ENCODE measurements at regions not wholly inside any gene's neighbourhood (a gene's known extent, or its start where the extent isn't known, plus 50 kb on each side); places are given as distances from the start of the nearest gene placed in this dataset.
"Not testable (repeated sequence)": the region's sequence is repeated elsewhere in the genome, so short reads cannot be mapped to it uniquely, and the experiment has no call there.

DNA sequence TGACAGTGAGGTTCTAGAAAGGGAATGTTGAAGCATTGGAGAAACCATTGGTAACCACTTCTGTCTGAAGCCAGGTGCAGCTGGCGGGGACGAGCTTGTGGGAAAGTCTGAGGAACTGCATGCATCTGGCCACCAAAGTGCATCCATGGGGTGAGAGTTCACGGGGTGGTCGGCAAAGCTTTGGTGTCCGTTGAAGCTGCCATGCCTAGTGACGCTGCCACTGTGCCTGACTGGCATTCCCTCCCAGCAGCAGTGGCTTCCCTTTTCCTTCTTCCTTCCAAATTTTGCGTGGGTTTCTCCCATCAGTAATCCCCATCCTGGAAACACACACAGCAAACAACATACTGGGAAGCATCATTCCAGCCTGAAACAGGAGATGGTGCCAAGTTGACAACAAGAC is 145.7 kb upstream of the ALDH1B1 start:
- in situ Hi-C loops (cut with MboI; ENCODE audit: low pct_unique_long_range_greater_than_20kb, low sequenced_read_pairs): no loop called here

DNA sequence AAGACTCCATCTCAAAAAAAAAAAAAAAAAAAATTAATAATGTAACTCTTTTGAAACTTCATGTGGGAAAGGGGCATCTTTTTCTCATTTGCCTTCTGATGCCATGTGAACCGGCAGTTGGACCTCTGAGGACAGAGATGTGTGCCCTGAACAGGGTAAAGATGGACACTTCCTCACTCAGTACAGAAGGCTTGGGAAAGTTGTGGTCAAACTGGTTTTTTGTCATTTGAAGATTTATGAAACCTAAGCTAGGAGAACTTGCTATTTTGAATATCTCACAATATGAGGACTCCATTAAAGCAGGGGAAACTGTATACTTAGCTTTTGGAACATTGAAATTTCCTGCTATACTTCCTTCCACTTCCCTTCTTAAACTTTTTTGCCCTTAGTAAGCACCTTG is 147.5 kb upstream of the ALDH1B1 start:
- in situ Hi-C loops (cut with MboI; ENCODE audit: low pct_unique_long_range_greater_than_20kb, low sequenced_read_pairs): no loop called here
- no peak for DNase-seq

More for the DNA sequence above, 145.7 kb upstream of the ALDH1B1 start:
- DNase-seq: no peak

GRCh38 chr9:38243993-38244392 is 148.5 kb upstream of the ALDH1B1 start:
- in situ Hi-C loops (cut with MboI; ENCODE audit: low pct_unique_long_range_greater_than_20kb, low sequenced_read_pairs): no loop called here

DNA sequence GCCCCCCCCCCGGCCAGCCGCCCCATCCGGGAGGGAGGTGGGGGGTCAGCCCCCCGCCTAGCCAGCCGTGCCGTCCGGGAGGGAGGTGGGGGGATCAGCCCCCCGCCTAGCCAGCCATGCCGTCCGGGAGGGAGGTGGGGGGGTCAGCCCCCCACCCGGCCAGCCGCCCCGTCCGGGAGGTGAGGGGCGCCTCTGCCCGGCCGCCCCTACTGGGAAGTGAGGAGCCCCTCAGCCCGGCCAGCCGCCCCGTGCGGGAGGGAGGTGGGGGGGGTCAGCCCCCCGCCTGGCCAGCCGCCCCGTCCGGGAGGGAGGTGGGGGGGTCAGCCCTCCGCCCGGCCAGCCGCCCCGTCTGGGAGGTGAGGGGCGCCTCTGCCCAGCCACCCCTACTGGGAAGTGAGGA is 150.4 kb upstream of the ALDH1B1 start:
- in situ Hi-C loops (cut with MboI; ENCODE audit: low pct_unique_long_range_greater_than_20kb, low sequenced_read_pairs); DNase-seq: not testable (repeated sequence)

More at GRCh38 chr9:38243993-38244392, 148.5 kb upstream of the ALDH1B1 start:
- no peak for DNase-seq

DNA sequence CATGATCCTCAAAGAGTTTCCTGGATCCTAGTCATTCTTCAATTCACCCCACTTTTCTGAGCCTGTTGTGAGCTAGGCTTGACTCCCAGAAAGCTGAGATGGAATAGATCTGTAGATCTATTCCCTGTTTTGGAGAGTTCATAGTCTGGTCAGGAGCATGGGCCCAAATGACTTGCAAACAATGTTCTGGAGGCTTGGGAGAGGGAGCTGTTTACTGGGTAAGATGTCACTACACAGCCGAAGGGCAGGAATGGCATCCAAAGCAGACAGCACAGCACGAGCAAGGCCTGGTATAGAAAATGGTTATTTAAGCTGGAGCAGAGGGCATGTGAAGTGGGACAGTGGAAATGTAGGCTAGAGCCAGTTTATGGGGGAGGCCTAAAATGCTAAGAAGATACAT is 152.5 kb upstream of the ALDH1B1 start:
- no peak for DNase-seq
- in situ Hi-C loops (cut with MboI; ENCODE audit: low pct_unique_long_range_greater_than_20kb, low sequenced_read_pairs): no loop called here

GRCh38 chr9:38235244-38235643 is 157.3 kb upstream of the ALDH1B1 start:
- in situ Hi-C loops (cut with MboI; ENCODE audit: low pct_unique_long_range_greater_than_20kb, low sequenced_read_pairs): no loop called here
- DNase-seq: no peak

- in situ Hi-C loops (cut with MboI; ENCODE audit: low pct_unique_long_range_greater_than_20kb, low sequenced_read_pairs): no loop called here
- no peak for DNase-seq
Observed at GRCh38 chr9:38234479-38235170, 157.9 kb upstream of the ALDH1B1 start.

- no peak for DNase-seq
- in situ Hi-C loops (cut with MboI; ENCODE audit: low pct_unique_long_range_greater_than_20kb, low sequenced_read_pairs): no loop called here
Observed at GRCh38 chr9:38233796-38234355, 158.6 kb upstream of the ALDH1B1 start.

- DNase-seq: no peak
- in situ Hi-C loops (cut with MboI; ENCODE audit: low pct_unique_long_range_greater_than_20kb, low sequenced_read_pairs): no loop called here
Observed at GRCh38 chr9:38233343-38233742, 159.2 kb upstream of the ALDH1B1 start.

GRCh38 chr9:38232895-38233294 is 159.6 kb upstream of the ALDH1B1 start:
- in situ Hi-C loops (cut with MboI; ENCODE audit: low pct_unique_long_range_greater_than_20kb, low sequenced_read_pairs): no loop called here
- no peak for DNase-seq

DNA sequence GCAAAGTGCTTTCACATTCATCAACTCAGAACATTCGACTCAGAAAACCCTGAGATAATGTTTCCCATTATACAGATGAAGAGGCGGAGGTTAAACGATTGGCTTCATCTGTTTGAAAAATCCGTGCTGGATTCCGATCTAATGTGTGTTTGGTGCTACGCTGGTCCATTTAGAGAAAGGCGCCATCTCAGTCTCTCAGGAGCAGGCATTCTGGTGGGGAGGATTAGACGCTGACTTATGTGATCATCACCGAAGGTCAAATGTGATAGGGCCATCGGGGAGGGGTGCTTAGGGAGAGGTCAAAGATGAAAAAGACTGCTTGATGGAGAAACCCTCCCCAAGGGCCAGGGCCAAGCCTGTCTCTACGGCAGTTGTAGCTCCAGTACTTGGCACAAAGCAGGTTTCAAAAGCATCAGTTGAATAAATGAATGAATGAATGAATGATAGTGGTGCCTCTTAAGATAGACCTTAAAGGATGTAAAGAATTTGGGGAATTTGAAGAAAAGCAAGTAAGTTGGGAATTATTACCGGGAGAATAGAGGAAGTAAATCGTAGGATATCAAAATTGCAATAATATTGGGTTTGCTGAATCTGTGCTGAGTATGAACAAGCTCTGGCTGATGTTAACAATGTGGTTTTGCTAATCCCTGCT is 160.6 kb upstream of the SHB start:
- in situ Hi-C loops (cut with MboI; ENCODE audit: low pct_unique_long_range_greater_than_20kb, low sequenced_read_pairs): no loop called here

DNA sequence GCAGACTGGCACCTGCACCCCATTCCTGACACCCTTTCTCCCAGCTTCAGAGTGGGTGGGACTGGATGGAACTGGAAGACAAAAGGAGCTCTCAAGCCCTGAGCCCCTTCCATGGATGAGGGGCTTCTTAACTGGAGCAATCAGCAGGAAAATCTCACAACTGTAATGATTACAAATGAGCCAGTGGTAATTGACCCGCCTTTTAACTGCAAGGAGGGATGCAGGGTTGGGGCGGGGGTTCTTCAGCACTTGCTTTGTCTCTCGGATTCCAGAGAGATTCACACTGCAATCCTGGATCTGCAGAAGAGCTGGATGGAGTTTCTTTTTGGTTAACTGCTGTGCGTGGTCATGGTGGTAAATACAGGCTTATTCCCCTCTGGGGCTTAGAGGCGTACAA is 160.1 kb upstream of the SHB start:
- in situ Hi-C loops (cut with MboI; ENCODE audit: low pct_unique_long_range_greater_than_20kb, low sequenced_read_pairs): no loop called here
- no peak for DNase-seq

More for the DNA sequence above, 160.6 kb upstream of the SHB start:
- no peak for DNase-seq

GRCh38 chr9:38228331-38229103 is 159.5 kb upstream of the SHB start:
- DNase-seq: no peak
- in situ Hi-C loops (cut with MboI; ENCODE audit: low pct_unique_long_range_greater_than_20kb, low sequenced_read_pairs): no loop called here

DNA sequence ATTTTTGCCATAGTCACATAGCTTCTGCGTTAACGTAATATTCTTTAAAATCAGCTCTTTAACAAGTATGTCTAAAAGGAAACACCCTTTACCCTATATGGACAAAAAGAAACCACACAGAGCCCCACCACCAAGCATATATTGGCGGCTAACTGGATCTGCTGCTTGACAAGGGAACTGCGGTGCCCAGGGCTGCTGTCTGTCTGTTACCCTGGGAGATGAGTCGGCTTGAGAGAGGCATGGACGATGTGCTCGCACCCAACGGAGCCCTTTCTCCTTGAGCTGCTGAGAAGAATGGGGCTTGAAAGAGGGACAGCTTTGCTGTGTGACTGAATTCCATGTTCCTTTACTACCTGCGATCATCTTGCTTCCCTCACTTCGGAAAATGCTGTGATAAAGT is 158.6 kb upstream of the SHB start:
- DNase-seq: no peak
- in situ Hi-C loops (cut with MboI; ENCODE audit: low pct_unique_long_range_greater_than_20kb, low sequenced_read_pairs): no loop called here

GRCh38 chr9:38227061-38227540 is 158.1 kb upstream of the SHB start:
- in situ Hi-C loops (cut with MboI; ENCODE audit: low pct_unique_long_range_greater_than_20kb, low sequenced_read_pairs): no loop called here
- peak; percentile 76 for DNase-seq

DNA sequence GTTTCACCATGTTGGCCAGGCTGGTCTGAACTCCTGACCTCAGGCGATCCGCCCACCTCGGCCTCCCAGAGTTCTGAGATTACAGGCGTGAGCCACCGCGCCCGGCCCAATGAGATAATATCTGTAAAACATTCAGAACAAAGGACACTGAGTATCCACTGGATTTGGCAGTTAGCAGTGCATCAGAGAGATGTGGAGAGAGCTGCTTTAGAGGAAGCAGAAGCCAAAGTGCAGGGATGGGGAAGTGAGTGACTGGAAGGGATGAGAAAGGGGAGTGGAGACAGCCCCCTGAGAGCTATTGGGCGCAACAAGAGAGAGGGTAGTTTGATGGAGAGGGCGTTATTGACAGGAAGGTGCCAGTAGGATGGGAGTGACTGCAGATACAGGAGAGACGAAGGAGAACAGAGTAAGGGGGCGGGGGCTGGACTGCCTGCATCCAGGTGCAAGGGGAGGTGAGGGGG is 157.5 kb upstream of the SHB start:
- DNase-seq: peak; percentile 46
- in situ Hi-C loops (cut with MboI; ENCODE audit: low pct_unique_long_range_greater_than_20kb, low sequenced_read_pairs): no loop called here

DNA sequence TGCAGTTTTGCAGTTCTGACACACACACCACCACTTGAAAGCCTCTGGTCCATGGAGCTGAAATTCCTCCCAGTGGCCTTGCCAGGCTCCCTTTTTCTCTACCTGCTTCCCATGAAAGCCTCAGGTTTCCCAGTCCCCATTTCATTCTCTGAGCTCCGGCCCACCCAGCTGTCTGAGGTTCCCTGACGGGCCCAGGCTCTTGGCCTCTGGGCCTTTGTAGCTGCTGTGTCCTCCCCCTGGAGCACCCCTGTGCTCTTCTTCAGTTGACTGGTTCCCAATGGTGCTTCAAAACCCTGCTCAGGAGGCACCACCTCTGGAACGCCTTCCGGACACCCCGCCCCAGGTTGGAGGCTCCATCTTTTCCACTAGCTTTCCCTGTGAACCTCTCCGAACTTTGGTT is 155.9 kb upstream of the SHB start:
- DNase-seq: no peak
- in situ Hi-C loops (cut with MboI; ENCODE audit: low pct_unique_long_range_greater_than_20kb, low sequenced_read_pairs): no loop called here

DNA sequence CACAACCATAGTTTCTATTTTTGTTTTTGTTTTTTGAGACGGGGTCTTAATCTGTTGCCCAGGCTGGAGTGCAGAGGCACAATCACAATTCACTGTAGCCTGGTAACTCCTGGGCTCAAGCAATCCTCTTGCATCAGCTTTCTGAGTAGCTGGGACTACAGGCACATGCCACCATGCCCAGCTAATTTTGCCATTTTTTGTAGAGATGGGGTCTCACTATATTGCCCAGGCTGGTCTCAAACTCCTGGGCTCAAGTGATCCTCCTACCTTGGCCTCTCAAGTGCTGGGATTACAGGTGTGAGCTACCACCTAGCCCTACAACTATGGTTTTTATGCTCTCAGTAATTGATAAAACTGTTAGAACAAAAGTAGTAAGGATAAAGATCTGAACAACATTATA is 147.5 kb upstream of the SHB start:
- no peak for DNase-seq
- in situ Hi-C loops (cut with MboI; ENCODE audit: low pct_unique_long_range_greater_than_20kb, low sequenced_read_pairs): no loop called here

DNA sequence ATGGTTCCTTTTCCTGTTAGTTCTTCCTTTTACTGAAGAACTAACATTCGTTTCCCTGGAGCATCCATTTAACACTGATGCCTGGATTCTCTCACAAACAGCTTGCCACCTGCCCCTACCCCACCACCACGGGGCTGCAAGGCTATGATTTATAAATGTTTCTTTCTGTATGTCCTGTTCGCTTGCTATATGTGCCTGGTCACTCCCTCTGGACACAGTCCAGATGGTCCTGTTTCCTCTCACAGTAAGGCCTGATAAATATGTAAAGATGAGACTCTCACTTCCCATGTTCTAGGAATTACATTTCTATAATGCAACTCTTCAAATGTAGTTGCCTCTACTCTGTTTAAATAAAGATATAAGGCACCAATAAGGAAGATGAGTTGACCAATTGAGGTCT is 146.4 kb upstream of the SHB start:
- in situ Hi-C loops (cut with MboI; ENCODE audit: low pct_unique_long_range_greater_than_20kb, low sequenced_read_pairs): no loop called here

DNA sequence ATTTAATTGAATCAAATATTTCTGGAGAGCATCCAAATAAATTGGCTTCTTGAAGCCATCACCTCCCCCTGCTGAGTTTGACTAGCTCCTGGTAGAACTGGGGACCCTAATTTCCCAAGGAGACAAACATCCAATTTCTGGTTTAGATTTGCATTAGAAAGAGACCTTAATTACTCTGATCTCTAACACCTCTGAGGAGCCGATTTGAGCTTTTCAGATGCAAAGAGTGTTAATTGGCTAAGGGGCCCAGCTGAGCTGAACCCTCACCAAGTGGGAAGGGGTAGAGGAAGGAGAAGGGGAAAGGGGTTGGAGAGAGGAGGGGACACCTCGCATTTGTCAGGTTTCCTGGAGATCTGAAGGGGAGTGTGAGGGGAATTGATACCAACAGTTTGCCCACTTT is 145.4 kb upstream of the SHB start:
- no peak for DNase-seq
- in situ Hi-C loops (cut with MboI; ENCODE audit: low pct_unique_long_range_greater_than_20kb, low sequenced_read_pairs): no loop called here

More for the DNA sequence above, 146.4 kb upstream of the SHB start:
- DNase-seq: no peak
